GM13976 (cell line): ENCODE measurements at regions not wholly inside any gene's neighbourhood (a gene's known extent, or its start where the extent isn't known, plus 50 kb on each side); places are given as distances from the start of the nearest gene placed in this dataset.

ENCODE experiments used
- DNase-seq: peaks from one replicate; pipeline ENCODE4 v3.0.0; 2012; ENCODE audit warnings: low spot score
- CTCF ChIP-seq: IDR thresholded peaks from 2 replicates; pipeline ENCODE4 v1.5.1; 2012; ENCODE audit warnings: borderline replicate concordance, mild to moderate bottlenecking; ENCODE audit not compliant: insufficient read depth; ENCODE audit errors: extremely low read depth, missing control alignments, control extremely low read depth
- in situ Hi-C: fragments of 300-500 bp; cut with MboI; formaldehyde crosslinking; loops from one replicate; pipeline ENCODE4 v1.12.0; 2022; ENCODE audit warnings: low sequenced_read_pairs, mixed read lengths, inconsistent platforms; ENCODE audit not compliant: unreplicated experiment

GRCh38 chr3:139238281-139239030 lies 105.4 kb upstream of the MRPS22 start:
- in situ Hi-C loops = no loop called here
- TF ChIP-seq CTCF = no peak

GRCh38 chr3:139239550-139239949 lies 104.3 kb upstream of the MRPS22 start:
- DNase-seq = no peak
- in situ Hi-C loops = no loop called here
- no peak for TF ChIP-seq CTCF

More at GRCh38 chr3:139238281-139239030, 105.4 kb upstream of the MRPS22 start:
- DNase-seq = no peak

- in situ Hi-C loops = no loop called here
- TF ChIP-seq CTCF = no peak
- no peak for DNase-seq
Measured at GRCh38 chr3:139241783-139242182, 102.0 kb upstream of the MRPS22 start.

GRCh38 chr3:139243710-139244109 lies 100.1 kb upstream of the MRPS22 start:
- TF ChIP-seq CTCF = no peak
- in situ Hi-C loops = no loop called here
- DNase-seq = no peak

GRCh38 chr3:139248593-139249255 lies 95.1 kb upstream of the MRPS22 start:
- DNase-seq = no peak
- TF ChIP-seq CTCF = no peak
- in situ Hi-C loops = no loop called here

- DNase-seq = no peak
Measured at GRCh38 chr3:139251529-139251928, 92.3 kb upstream of the MRPS22 start.

More at GRCh38 chr3:139251529-139251928, 92.3 kb upstream of the MRPS22 start:
- in situ Hi-C loops = no loop called here
- TF ChIP-seq CTCF = no peak
